ENCODE measurements at regions not wholly inside any gene's neighbourhood (a gene's known extent, or its start where the extent isn't known, plus 50 kb on each side); places are given as distances from the start of the nearest gene placed in this dataset.

DNA sequence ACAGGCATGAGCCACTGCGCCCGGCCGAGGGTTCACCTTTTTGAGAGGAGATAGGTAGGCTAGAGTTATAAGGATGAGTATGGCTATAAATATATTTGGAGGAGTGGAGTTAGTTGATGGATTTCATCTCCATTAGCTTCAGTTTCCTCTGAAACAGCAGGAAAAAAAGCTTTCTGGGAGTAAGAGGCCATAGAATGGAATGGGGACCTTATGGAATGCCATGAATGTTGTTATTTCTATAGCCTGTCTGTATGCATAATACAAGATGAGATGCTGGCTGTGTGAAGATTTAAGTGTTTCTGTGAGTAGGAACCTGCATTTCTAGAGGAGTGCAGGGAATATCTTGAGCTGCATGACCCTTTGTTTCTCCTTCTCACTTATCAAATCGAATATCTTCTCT lies 114.9 kb upstream of the ARX start:
- TF ChIP-seq, protein P1, sequence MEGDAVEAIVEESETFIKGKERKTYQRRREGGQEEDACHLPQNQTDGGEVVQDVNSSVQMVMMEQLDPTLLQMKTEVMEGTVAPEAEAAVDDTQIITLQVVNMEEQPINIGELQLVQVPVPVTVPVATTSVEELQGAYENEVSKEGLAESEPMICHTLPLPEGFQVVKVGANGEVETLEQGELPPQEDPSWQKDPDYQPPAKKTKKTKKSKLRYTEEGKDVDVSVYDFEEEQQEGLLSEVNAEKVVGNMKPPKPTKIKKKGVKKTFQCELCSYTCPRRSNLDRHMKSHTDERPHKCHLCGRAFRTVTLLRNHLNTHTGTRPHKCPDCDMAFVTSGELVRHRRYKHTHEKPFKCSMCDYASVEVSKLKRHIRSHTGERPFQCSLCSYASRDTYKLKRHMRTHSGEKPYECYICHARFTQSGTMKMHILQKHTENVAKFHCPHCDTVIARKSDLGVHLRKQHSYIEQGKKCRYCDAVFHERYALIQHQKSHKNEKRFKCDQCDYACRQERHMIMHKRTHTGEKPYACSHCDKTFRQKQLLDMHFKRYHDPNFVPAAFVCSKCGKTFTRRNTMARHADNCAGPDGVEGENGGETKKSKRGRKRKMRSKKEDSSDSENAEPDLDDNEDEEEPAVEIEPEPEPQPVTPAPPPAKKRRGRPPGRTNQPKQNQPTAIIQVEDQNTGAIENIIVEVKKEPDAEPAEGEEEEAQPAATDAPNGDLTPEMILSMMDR (IDR thresholded peaks at IDR 0.05): no peak
- no peak for TF ChIP-seq POLR2A (IDR thresholded peaks at IDR 0.05)

Measured in breast epithelium (tissue), 3 donors.